Neutrophil (primary cell): ENCODE measurements at regions not wholly inside any gene's neighbourhood (a gene's known extent, or its start where the extent isn't known, plus 50 kb on each side); places are given as distances from the start of the nearest gene placed in this dataset.

Experiments
- H3K27ac ChIP-seq: fragments of 200-600 bp; sonication (generic); 2 replicates; pipeline ENCODE4 v1.5.1; 2016; ENCODE audit warnings: mild to moderate bottlenecking, moderate library complexity
- H3K27me3 ChIP-seq: fragments of 200-600 bp; sonication (generic); 2 replicates; pipeline ENCODE4 v1.6.0; 2016; ENCODE audit warnings: mild to moderate bottlenecking
- H3K36me3 ChIP-seq: fragments of 200-600 bp; sonication (generic); 2 replicates; pipeline ENCODE4 v1.5.1; 2017
- H3K4me1 ChIP-seq, 2 experiments: fragments of 200-600 bp in 1 of 2; sonication (generic) in 1 of 2; 1 replicate in 1 of 2; 2 replicates in 1 of 2; pipeline versions ENCODE4 v1.5.1 to v1.6.1; 2013 to 2016; ENCODE audit warnings: low read depth in 1 of 2, low read length in 1 of 2, mild to moderate bottlenecking in 1 of 2, moderate library complexity in 1 of 2; ENCODE audit not compliant: control insufficient read depth in 1 of 2, insufficient read depth in 1 of 2
- H3K4me3 ChIP-seq, 2 experiments: fragments of 200-600 bp in 1 of 2; sonication (generic) in 1 of 2; 1 replicate in 1 of 2; 2 replicates in 1 of 2; pipeline ENCODE4 v1.5.1; 2013 to 2016; ENCODE audit warnings: low read depth in 1 of 2, low read length in 1 of 2, mild to moderate bottlenecking in 1 of 2, moderate library complexity in 1 of 2
- H3K9me3 ChIP-seq: fragments of 200-600 bp; sonication (generic); 2 replicates; pipeline ENCODE4 v1.5.1; 2016
- TF ChIP-seq, protein P1 (sequence below): fragments of 200-600 bp; sonication (generic); IDR thresholded peaks from 2 replicates; pipeline ENCODE4 v1.5.1; 2016; ENCODE audit warnings: antibody characterized with exemption

DNA sequence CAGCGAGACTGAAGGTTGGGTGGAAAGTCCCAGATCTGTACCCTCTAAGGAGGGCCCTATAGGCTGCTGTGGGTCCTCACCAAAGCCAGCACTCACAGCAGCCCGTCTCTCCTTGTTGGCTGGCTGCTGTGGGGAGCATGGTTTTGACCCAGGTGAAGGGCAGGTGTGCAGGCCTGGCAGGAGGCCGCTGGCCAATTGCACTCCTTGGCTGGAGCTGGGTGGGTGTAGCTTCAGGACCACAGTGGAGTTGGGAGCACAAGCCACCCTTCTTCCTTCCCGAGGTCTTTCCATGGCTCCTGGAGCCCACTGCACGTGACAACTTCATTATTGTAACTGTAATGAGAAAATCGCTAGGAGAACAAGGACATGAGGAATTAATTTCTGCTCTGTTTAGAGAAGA lies 287.7 kb upstream of the FOXQ1 start:
- TF ChIP-seq, protein P1, sequence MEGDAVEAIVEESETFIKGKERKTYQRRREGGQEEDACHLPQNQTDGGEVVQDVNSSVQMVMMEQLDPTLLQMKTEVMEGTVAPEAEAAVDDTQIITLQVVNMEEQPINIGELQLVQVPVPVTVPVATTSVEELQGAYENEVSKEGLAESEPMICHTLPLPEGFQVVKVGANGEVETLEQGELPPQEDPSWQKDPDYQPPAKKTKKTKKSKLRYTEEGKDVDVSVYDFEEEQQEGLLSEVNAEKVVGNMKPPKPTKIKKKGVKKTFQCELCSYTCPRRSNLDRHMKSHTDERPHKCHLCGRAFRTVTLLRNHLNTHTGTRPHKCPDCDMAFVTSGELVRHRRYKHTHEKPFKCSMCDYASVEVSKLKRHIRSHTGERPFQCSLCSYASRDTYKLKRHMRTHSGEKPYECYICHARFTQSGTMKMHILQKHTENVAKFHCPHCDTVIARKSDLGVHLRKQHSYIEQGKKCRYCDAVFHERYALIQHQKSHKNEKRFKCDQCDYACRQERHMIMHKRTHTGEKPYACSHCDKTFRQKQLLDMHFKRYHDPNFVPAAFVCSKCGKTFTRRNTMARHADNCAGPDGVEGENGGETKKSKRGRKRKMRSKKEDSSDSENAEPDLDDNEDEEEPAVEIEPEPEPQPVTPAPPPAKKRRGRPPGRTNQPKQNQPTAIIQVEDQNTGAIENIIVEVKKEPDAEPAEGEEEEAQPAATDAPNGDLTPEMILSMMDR: no peak
- Histone ChIP-seq H3K9me3 (no peaks in the 10 kb centered on the region), H3K27ac (no peak overlapping the region), H3K36me3 (no peaks in the 10 kb centered on the region), H3K27me3 (peaks cover 6% of the 10 kb centered on the region), H3K4me3 (no peak overlapping the region), H3K4me1 (no peaks in the 10 kb centered on the region)

DNA sequence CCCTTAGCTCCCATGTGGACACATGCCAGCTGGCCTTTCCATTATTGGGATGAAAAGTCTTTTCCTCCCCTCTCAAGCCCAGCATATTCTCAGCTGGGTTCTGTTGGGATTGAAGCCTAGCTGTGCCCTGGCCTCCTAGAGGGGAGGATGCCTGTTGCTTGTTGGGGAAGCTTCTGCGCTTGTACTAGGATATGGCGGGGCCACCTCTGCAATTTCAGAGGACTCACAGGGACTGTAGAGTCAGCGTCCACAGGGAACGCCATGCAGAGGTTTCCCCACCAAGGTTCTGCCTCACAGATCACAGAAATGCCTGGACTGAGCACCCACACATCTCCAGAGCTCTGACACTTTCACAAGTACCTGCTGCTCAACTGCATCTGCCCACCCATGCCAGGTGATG lies 288.7 kb upstream of the FOXQ1 start:
- H3K27ac ChIP-seq: no peak overlapping the region
- no peak overlapping the region for H3K4me3 ChIP-seq
- peaks cover 6% of the 10 kb centered on the region for H3K27me3 ChIP-seq
- no peaks in the 10 kb centered on the region for H3K4me1 ChIP-seq
- H3K9me3 ChIP-seq: no peaks in the 10 kb centered on the region
- no peaks in the 10 kb centered on the region for H3K36me3 ChIP-seq
- TF ChIP-seq, protein P1: no peak

DNA sequence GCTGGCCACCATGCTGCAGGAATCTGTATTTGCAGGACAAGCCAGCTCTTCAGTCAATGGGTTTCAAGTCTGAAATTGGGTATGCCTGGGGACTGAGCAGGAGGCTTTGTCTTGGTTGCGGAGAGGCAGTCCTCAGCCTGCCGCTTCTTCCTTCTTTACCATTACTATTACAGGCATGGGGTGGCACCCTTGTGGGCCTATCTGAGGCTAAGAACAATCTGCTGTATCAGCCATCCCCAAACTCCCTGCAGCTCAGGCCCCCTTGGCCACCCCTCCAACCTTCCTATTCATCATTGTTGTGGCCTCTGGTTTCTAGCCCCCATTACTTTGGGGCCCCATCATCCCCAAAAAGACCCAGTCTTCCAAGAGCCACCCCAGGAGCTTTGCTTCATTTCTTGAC lies 289.2 kb upstream of the FOXQ1 start:
- TF ChIP-seq, protein P1: no peak

DNA sequence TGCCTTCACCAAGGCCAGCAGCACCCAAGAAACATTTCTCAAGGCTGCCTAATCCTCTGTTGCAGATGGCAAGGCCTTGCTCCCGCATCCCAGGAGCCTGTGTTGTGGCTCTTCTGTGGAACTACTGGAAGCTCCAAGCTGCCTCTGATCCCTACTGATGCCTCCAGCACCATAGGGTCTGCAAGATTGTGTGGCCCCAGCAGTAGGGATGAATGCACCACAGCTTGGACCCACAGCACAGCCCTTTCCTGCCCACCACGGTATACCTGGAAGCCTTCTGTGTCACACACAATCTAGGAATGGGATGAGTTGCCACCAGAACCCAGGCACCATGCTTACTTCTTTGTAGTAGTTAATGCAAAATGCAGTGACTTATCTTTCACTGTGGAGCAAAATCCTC lies 291.1 kb upstream of the FOXQ1 start:
- Histone ChIP-seq H3K36me3 (no peaks in the 10 kb centered on the region), H3K27me3 (peaks cover 12% of the 10 kb centered on the region), H3K9me3 (no peaks in the 10 kb centered on the region), H3K27ac (no peak overlapping the region), H3K4me3 (no peak overlapping the region), H3K4me1 (no peaks in the 10 kb centered on the region)
- TF ChIP-seq, protein P1: no peak

More for the DNA sequence above, 289.2 kb upstream of the FOXQ1 start:
- Histone ChIP-seq H3K27ac (no peak overlapping the region), H3K4me1 (no peaks in the 10 kb centered on the region), H3K9me3 (no peaks in the 10 kb centered on the region), H3K4me3 (no peak overlapping the region), H3K36me3 (no peaks in the 10 kb centered on the region), H3K27me3 (peaks cover 6% of the 10 kb centered on the region)

DNA sequence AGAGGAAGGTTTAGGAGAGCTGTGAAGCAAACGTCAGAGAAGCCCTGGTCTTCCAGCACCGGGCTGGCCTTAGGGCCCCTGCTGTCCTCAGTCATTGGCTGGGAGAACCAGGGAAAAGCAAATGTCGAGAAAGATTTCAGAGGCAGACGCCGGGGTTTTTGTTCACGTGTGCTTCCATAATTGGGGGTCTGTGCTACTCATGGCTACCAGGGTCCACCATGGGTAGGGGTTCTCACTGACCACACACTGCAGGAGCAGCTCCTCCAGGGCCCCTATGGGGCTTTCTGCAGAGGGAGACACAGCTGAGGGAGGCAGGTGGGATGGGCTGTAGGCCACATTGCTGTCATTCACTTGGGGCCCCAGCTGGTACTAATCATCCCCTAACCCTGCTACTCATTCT lies 291.8 kb upstream of the FOXQ1 start:
- Histone ChIP-seq H3K36me3 (no peaks in the 10 kb centered on the region), H3K27ac (no peak overlapping the region), H3K27me3 (peaks cover 10% of the 10 kb centered on the region), H3K4me3 (no peak overlapping the region), H3K4me1 (no peaks in the 10 kb centered on the region), H3K9me3 (no peaks in the 10 kb centered on the region)
- TF ChIP-seq, protein P1: no peak

DNA sequence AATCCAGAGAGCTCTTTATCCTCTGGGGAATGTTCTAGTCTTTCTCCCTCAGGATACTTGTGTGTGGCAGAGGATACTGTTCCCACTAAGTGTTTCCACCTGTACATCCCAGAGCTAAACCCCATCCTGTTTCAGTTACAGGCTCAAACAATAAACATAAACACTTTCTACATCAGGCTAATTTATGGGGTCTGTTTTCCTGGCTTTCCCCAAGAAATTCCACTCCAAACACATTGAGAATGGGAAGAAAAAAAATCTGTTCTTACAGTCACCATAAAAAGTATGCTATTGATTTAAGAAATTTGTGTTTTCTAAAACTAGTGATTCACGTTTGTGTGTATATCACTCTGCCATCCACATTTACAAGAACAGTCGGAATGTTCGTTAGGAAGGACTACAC lies 293.9 kb upstream of the FOXQ1 start:
- Histone ChIP-seq H3K27me3 (peaks cover 7% of the 10 kb centered on the region), H3K36me3 (no peaks in the 10 kb centered on the region), H3K4me1 (no peaks in the 10 kb centered on the region), H3K9me3 (no peaks in the 10 kb centered on the region), H3K4me3 (no peak overlapping the region), H3K27ac (no peak overlapping the region)
- TF ChIP-seq, protein P1: no peak
